Breast epithelium (tissue), 4 donors: ENCODE measurements at regions not wholly inside any gene's neighbourhood (a gene's known extent, or its start where the extent isn't known, plus 50 kb on each side); places are given as distances from the start of the nearest gene placed in this dataset.

Experiments
- DNase-seq, 2 donors: peaks; one replicate each; pipeline ENCODE4 v3.0.0-alpha.2; 2019; ENCODE audit warnings: low spot score in 2 of 2
- H3K27ac ChIP-seq, 2 donors: fragments of 200-600 bp; sonication (generic) in 1 of 2; one replicate each; pipeline ENCODE4 v1.5.1; 2016 to 2019; ENCODE audit warnings: mild to moderate bottlenecking in 1 of 2
- H3K27me3 ChIP-seq, 2 donors: fragments of 200-600 bp; sonication (generic) in 1 of 2; one replicate each; pipeline versions ENCODE4 v1.5.1 to v1.6.0; 2017 to 2019; ENCODE audit warnings: control low read depth in 1 of 2, mild to moderate bottlenecking in 1 of 2
- H3K36me3 ChIP-seq: fragments of 200-600 bp; one replicate; pipeline ENCODE4 v1.5.1; 2019
- H3K4me1 ChIP-seq, 2 donors: fragments of 200-600 bp; sonication (generic); one replicate each; pipeline ENCODE4 v1.5.1; 2016 to 2019; ENCODE audit warnings: control low read depth in 1 of 2
- H3K4me3 ChIP-seq, 3 donors: fragments of 200-600 bp; sonication (generic); 1 replicate in 2 of 3; 2 replicates in 1 of 3; pipeline ENCODE4 v1.5.1; 2016 to 2019; ENCODE audit warnings: mild to moderate bottlenecking in 3 of 3, moderate library complexity in 2 of 3
- H3K9me3 ChIP-seq, 2 donors: fragments of 200-600 bp; sonication (generic) in 1 of 2; one replicate each; pipeline ENCODE4 v1.5.1; 2016 to 2019; ENCODE audit warnings: control low read depth in 1 of 2
- POLR2A ChIP-seq: fragments of 450-650 bp; IDR thresholded peaks from one replicate; pipeline ENCODE4 v1.6.1; 2016; ENCODE audit warnings: antibody characterized with exemption, mild to moderate bottlenecking, moderate library complexity
- POLR2AphosphoS5 ChIP-seq, 3 donors: sonication (generic); formaldehyde crosslinking; IDR thresholded peaks; one replicate each; pipeline ENCODE4 v1.6.1; 2017; ENCODE audit warnings: antibody characterized with exemption in 3 of 3
- intact Hi-C: fragments of 100-400 bp; cut with DNase I; formaldehyde crosslinking; loops from one replicate; pipeline ENCODE4 v1.15.1; 2023; ENCODE audit warnings: low total_unique reads
- TF ChIP-seq, protein P1 (sequence below), 3 donors: fragments of 450-650 bp; IDR thresholded peaks; one replicate each; pipeline ENCODE4 v1.5.1; 2016 to 2017; ENCODE audit warnings: antibody characterized with exemption in 3 of 3, mild to moderate bottlenecking in 3 of 3, moderate library complexity in 3 of 3

DNA sequence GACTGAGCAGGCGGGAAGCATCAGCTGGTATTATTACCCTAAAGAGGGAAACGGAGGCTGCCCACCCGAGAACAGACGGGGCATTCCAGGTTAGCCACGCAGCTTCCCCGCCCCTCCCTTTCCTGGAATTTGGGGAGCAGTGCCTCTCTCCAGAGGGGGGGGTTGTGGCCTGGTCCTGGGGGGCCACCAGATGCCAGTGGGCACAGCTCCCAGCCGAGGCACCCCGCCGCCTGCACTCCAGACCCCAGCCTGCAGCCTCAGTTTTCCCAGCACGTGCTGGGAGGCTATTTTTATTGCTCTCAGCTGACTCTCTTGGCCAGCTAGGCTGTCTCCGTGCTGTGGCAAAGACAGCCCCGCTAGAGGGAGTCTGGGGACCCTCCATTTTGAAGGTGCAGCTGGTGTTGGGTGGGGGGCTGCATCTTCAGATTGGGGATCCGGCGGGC is 62.7 kb upstream of the GSE1 start:
- no peak overlapping the region for H3K27ac ChIP-seq
- no peak for DNase-seq
- H3K36me3 ChIP-seq = no peaks in the 10 kb centered on the region
- H3K9me3 ChIP-seq = no peaks in the 10 kb centered on the region
- no peaks in the 10 kb centered on the region for H3K27me3 ChIP-seq
- peaks cover 0 to 3% of the 10 kb centered on the region in 2 donors for H3K4me1 ChIP-seq
- intact Hi-C loops = loop anchor here (10.0 kb wide), 1 partner anchor 64 kb away; the partner anchor contains the start of gene GSE1
- TF ChIP-seq, protein P1, sequence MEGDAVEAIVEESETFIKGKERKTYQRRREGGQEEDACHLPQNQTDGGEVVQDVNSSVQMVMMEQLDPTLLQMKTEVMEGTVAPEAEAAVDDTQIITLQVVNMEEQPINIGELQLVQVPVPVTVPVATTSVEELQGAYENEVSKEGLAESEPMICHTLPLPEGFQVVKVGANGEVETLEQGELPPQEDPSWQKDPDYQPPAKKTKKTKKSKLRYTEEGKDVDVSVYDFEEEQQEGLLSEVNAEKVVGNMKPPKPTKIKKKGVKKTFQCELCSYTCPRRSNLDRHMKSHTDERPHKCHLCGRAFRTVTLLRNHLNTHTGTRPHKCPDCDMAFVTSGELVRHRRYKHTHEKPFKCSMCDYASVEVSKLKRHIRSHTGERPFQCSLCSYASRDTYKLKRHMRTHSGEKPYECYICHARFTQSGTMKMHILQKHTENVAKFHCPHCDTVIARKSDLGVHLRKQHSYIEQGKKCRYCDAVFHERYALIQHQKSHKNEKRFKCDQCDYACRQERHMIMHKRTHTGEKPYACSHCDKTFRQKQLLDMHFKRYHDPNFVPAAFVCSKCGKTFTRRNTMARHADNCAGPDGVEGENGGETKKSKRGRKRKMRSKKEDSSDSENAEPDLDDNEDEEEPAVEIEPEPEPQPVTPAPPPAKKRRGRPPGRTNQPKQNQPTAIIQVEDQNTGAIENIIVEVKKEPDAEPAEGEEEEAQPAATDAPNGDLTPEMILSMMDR (IDR thresholded peaks at IDR 0.05) = no peak
- TF ChIP-seq POLR2AphosphoS5 (IDR thresholded peaks at IDR 0.05) = no peak
- no peak overlapping the region for H3K4me3 ChIP-seq

DNA sequence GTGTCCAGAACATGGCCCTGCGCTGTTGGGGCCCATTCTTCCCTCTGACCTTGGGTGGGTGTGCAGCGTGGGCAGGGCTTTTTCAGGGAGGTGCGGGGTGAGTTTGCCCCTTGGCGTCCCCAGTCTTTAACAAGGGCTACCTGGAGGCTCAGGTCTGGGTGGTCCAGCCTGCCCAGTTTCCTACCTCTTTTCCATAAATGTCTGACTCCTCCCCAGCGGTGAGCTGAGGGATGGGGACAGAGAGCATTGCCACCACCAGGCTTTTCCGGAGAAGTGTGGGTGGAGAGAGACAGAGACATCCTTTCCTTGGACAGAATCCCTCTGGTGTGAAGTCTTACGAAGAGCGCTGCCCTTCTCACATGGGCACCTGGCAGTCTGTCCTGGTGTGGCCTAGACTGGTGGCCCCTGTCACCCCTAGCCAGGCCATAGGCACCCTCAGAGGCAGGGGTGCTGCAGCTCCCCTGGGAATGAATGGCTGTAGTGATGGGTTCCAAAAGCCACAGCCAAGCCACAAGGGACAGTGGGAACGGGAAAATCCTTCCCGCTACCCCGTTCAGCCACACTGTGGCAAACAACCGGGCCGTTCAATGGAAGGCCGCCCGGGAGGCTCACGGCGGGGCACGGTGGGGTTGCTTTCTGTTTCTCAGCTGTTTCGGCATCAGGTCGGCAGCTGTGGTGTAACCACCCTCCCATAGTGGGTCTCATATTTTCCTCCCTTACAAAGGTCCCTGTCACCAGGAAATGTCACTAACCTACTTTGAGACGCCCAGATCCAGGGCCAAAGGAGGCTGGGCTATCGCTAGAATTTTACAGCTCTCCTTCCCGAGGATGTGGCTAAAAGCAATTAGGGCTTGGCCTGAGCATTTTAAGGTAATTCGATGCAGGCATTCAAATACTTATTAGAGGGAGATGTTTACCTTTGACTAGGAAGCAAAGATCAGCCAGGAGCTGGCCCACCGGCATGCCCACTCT is 61.9 kb upstream of the GSE1 start:
- H3K4me3 ChIP-seq = no peak overlapping the region
- H3K4me1 ChIP-seq = peaks cover 0 to 3% of the 10 kb centered on the region in 2 donors
- intact Hi-C loops = loop anchor here (10.0 kb wide), 1 partner anchor 64 kb away; the partner anchor contains the start of gene GSE1
- TF ChIP-seq, protein P1 (IDR thresholded peaks at IDR 0.05) = no peak
- TF ChIP-seq POLR2AphosphoS5 (IDR thresholded peaks at IDR 0.05) = no peak
- no peak for TF ChIP-seq POLR2A
- no peaks in the 10 kb centered on the region for H3K27me3 ChIP-seq
- no peak for DNase-seq
- H3K9me3 ChIP-seq = no peaks in the 10 kb centered on the region
- peak overlapping the region; percentile 70 to 73 for H3K27ac ChIP-seq
- no peaks in the 10 kb centered on the region for H3K36me3 ChIP-seq

DNA sequence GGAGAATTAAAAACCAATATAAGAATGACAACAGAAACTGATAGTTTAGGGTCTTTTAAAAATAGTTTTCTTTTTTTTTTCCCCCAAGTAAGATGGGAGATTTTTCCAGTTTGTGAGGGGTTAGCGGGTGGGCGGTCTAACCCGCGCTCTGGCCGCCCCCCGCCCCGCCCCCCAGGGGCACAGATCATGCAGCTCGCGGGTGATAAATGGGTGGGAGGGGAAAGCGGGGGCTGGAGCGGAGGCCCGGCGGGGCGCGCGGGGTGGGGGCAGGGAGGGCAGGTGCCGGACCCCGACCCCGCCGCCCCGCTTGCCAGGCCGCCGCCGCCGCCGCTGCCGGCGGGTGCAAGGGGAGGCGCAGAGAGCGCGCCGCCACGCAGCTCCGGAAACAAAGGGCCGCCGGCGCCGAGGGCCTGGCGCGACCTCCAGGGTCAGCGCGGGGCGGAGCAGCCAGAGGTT is 60.1 kb upstream of the GSE1 start:
- Histone ChIP-seq H3K36me3 (no peaks in the 10 kb centered on the region), H3K9me3 (no peaks in the 10 kb centered on the region), H3K27me3 (no peaks in the 10 kb centered on the region), H3K27ac (peak overlapping the region; percentile 91 to 95), H3K4me1 (peaks cover 2 to 11% of the 10 kb centered on the region in 2 donors), H3K4me3 (peak overlapping the region; percentile 59 to 92 (median 82))
- no peak for DNase-seq
- no peak for TF ChIP-seq POLR2A
- TF ChIP-seq, protein P1 (IDR thresholded peaks at IDR 0.05) = no peak
- no peak for TF ChIP-seq POLR2AphosphoS5 (IDR thresholded peaks at IDR 0.05)
- intact Hi-C loops = loop anchor here (10.0 kb wide), 1 partner anchor 62 kb away; the partner anchor contains the start of gene GSE1

DNA sequence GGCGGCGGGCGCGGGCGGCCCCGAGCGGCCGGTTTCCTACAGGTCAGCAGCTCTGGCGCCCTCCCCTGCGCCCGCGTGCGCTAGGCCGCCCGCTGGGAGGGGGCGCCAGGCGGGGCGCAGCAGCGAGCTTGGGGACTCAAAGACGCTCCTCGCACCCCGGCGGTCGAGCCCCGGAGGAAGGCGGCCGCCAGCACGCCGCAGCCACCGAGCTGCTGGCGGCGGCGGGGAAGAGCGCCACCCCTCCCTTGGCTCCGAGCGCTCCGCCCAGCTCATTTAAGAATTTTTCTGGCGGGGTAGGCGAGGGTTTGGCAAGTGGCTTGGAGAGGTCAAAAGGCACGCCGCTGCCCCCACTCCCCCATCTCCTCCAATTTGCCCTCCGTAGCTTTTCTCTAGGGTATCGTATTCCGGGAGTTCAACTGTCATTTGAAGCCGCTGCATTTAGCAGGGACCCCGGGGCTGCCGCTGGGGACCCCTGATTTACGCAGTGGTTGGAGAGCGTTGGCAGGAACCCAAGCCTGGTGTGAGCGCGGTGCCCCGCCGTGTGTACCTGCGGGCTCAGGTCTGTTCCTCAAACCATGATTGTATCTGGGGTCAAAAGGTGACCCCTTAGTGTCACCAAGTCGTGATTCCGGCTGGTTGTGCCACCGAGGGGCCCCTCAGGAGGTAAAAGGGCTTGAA is 59.5 kb upstream of the GSE1 start:
- no peak for TF ChIP-seq POLR2A
- TF ChIP-seq, protein P1 (IDR thresholded peaks at IDR 0.05) = peak in 1 of 3 donors; percentile 10
- peaks cover 3 to 13% of the 10 kb centered on the region in 2 donors for H3K4me1 ChIP-seq
- H3K4me3 ChIP-seq = peak overlapping the region; percentile 59 to 92 (median 82)
- H3K36me3 ChIP-seq = no peaks in the 10 kb centered on the region
- intact Hi-C loops = loop anchor here (10.0 kb wide), 1 partner anchor 61 kb away; the partner anchor contains the start of gene GSE1
- no peaks in the 10 kb centered on the region for H3K9me3 ChIP-seq
- peak overlapping the region; percentile 91 to 95 for H3K27ac ChIP-seq
- no peaks in the 10 kb centered on the region for H3K27me3 ChIP-seq
- no peak for DNase-seq
